ENCODE measurements at regions not wholly inside any gene's neighbourhood (a gene's known extent, or its start where the extent isn't known, plus 50 kb on each side); places are given as distances from the start of the nearest gene placed in this dataset.

DNA sequence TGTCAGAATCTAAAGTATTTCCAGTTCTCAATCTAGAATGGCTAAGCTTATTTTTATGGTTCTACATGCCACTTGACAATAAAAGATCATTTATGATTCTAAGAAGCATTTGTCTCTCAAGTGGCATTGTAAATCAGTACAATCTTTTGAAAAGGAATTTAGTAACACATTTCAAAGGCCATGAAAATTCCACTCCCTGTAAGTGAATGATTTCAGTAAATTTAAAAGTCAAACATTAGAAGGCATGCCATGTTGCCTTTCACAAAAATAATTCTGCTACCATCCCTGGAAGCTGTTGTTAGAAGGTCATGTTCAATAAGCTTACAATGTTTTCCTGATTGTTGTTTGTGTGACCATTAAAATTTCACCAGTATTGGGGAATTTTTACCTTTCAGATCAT lies 142.9 kb downstream of the RPIA start:
- no TSS peak for BruUV-seq (replicated peaks)
- Histone ChIP-seq H3K4me3 (replicated peaks in 1 of 2; ENCODE audit: low read depth in 1 of 2, low read length in 2 of 2) (no peak overlapping the region), H3K9me2 (ENCODE audit: insufficient read depth) (no peaks in the 10 kb centered on the region), H4K20me1 (ENCODE audit: insufficient read depth) (no peaks in the 10 kb centered on the region), H3K27me3 (ENCODE audit: insufficient read depth, low read length) (peaks cover 16% of the 10 kb centered on the region; the same call in 1 of the 2 replicates), H3K4me1 (ENCODE audit: control insufficient read depth in 1 of 2, insufficient read depth in 2 of 2, low read length in 2 of 2) (no peaks in the 10 kb centered on the region), H3K36me3 (ENCODE audit: control insufficient read depth in 1 of 2, insufficient read depth in 2 of 2, low read length in 2 of 2) (no peaks in the 10 kb centered on the region), H3K27ac (ENCODE audit: low read depth, low read length) (no peak overlapping the region), H3K79me2 (ENCODE audit: insufficient read depth, low read length) (no peaks in the 10 kb centered on the region), H3K9ac (ENCODE audit: low read length) (no peak overlapping the region), H3K9me3 (ENCODE audit: control insufficient read depth in 1 of 2, insufficient read depth in 1 of 2, low read depth in 1 of 2, low read length in 2 of 2) (no peaks in the 10 kb centered on the region), H3K4me2 (ENCODE audit: low read length) (no peak overlapping the region), H2AFZ (ENCODE audit: low read depth, low read length, poor library complexity, severe bottlenecking) (no peak overlapping the region)
- ChIA-PET POLR2A (no interaction called here), RAD21 (ENCODE audit: low non-redundant PET in 1 of 2, low total read pairs in 2 of 2, uncharacterized antibody in 2 of 2, unreplicated experiment in 2 of 2) (no interaction called here), CTCF (no interaction called here)
- intact Hi-C loops (cut with micrococcal nuclease), result no loop called here
- DNase-seq (ENCODE audit: low read depth, low spot score) (no peak), ATAC-seq (no peak)
- TF ChIP-seq RAD21 (IDR thresholded peaks at IDR 0.05; ENCODE audit: low read depth), result no peak
- TF ChIP-seq ZNF274 (IDR thresholded peaks at IDR 0.05; ENCODE audit: low read depth, low read length), result no peak
- TF ChIP-seq, protein P1, sequence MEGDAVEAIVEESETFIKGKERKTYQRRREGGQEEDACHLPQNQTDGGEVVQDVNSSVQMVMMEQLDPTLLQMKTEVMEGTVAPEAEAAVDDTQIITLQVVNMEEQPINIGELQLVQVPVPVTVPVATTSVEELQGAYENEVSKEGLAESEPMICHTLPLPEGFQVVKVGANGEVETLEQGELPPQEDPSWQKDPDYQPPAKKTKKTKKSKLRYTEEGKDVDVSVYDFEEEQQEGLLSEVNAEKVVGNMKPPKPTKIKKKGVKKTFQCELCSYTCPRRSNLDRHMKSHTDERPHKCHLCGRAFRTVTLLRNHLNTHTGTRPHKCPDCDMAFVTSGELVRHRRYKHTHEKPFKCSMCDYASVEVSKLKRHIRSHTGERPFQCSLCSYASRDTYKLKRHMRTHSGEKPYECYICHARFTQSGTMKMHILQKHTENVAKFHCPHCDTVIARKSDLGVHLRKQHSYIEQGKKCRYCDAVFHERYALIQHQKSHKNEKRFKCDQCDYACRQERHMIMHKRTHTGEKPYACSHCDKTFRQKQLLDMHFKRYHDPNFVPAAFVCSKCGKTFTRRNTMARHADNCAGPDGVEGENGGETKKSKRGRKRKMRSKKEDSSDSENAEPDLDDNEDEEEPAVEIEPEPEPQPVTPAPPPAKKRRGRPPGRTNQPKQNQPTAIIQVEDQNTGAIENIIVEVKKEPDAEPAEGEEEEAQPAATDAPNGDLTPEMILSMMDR (IDR thresholded peaks at IDR 0.05 in 2 of 3, conservative IDR thresholded peaks at IDR 0.05 in 1 of 3; ENCODE audit: borderline replicate concordance in 1 of 3, insufficient read depth in 1 of 3, low read depth in 2 of 3, low read length in 2 of 3), result no peak
- TF ChIP-seq EZH2 (IDR thresholded peaks at IDR 0.05), result no peak
- TF ChIP-seq ELF1 (IDR thresholded peaks at IDR 0.05; ENCODE audit: borderline replicate concordance, low read depth), result no peak
- TF ChIP-seq SP1 (IDR thresholded peaks at IDR 0.05; ENCODE audit: low read depth), result no peak
- TF ChIP-seq SRF (IDR thresholded peaks at IDR 0.05; ENCODE audit: low read depth), result no peak
- TF ChIP-seq, protein P2, sequence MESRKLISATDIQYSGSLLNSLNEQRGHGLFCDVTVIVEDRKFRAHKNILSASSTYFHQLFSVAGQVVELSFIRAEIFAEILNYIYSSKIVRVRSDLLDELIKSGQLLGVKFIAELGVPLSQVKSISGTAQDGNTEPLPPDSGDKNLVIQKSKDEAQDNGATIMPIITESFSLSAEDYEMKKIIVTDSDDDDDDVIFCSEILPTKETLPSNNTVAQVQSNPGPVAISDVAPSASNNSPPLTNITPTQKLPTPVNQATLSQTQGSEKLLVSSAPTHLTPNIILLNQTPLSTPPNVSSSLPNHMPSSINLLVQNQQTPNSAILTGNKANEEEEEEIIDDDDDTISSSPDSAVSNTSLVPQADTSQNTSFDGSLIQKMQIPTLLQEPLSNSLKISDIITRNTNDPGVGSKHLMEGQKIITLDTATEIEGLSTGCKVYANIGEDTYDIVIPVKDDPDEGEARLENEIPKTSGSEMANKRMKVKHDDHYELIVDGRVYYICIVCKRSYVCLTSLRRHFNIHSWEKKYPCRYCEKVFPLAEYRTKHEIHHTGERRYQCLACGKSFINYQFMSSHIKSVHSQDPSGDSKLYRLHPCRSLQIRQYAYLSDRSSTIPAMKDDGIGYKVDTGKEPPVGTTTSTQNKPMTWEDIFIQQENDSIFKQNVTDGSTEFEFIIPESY (IDR thresholded peaks at IDR 0.05; ENCODE audit: extremely low read depth, insufficient replicate concordance, low read length), result no peak

All from HCT116 (cell line).